ENCODE measurements at regions not wholly inside any gene's neighbourhood (a gene's known extent, or its start where the extent isn't known, plus 50 kb on each side); places are given as distances from the start of the nearest gene placed in this dataset.

DNA sequence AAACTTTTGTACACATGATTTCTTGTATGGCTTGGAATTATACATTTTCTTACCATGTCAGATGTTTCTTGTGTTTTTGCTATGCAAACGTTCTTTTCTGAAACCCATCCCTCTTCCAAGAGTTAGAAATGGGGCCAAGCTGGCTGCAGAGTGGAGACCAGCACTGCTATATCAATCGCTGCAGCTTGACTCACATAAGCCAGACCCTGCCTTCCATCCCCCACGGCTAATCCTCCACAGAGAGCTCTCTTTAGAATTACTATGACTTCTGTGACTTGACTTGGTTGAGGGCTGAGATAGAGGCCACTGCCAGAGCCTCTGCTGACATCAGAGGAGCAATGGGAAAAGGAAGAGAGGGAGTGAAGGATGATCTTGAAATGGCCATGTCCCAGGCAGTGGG, 147.9 kb downstream of the DACT1 start:
- no peak for DNase-seq

DNA sequence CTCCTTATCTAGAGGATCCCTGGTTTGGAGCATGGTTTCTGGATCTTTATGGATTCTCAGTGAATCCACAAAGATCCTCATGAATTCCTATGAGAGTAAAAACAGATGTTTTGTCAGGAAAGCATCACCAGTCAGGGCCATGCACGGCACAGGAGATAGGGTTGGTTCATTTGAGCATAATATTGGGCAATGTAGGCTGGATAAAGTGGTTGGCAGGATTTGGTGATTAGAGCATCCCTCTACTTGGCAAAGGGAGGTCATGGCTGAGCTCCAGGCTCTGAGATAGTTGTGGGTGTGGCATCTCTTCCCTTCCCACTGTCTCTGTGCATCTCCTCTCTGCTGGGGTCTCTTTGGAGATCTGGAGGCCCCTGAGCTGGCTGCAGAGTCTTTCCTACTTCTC, 149.8 kb downstream of the DACT1 start:
- no peak for DNase-seq

DNA sequence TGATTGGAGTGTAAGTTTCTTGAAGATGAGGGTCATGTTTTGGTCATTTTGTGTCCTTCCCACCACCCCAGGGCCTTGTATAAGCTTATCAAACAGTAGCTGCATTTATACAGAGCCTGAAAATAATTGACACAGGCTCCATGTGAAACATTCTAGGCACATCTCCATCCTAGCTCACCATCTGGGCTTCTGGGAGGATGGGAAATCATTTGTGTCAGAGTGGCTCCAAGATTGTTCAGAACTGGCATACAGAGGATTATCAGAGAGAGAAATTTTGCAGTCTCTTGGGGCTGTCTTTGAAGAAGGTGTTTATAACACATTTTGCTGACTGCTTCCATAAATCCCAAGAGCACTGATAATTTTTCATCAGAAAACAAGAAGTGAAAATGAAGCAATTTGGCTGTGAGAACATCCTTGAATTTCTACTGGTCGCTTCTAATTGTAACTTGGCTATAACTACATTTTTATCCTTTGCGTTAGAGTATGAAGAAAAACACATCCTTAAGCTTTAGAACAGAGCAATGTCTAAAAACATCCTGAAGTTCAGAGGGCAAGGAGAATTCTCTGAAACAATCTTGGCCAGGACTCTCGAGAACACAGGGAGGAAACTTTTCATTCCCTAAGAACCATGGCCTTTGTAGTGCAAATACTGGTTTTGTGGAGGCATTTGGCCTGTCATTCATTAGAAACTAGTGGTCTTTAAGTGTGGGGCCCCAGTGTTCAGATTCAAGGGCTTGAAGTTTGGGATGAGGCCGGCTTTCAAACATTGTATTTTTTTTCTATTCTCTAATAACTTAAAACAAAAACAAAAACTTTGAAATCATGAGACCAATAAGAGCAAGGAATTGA, 151.1 kb downstream of the DACT1 start:
- DNase-seq = no peak

DNA sequence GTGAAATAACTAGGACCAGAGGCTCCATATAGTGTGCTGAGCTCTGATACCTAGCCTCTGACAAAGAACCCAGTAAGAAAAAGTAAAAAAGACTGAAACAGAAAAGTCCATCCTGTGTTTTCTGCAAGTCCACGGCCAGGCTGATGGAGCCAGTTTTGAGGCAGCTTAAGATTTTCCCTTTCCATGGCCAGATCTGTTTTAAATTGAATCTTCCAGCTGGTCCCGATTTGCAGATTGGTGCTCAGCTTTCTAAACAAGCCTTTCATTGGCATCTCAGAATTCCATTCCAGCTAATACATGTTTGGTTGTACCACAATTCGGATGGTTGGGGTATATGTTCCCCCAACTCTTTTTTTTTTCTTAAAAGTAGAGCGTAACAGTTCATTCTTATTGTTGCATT, 152.0 kb downstream of the DACT1 start:
- no peak for DNase-seq

DNA sequence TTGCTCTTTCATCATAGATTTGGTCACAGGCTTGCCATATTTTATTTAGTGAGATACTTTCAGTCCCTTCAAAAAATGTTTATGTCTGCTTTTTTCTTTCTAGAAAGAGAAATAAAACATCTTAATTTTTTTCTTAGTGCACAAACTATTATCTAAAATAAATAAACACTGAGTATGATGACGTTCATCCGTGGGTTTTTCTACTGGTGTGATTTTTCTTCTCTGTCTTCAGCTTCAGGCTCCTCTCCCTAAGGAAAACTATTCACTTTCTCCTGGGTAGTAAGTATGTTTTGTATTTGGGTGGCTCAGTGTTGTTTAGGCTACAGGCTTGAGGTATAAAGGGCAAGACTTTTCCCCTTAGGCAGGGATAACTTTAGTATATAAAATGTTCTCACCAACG, 154.7 kb downstream of the DACT1 start:
- no peak for DNase-seq

DNA sequence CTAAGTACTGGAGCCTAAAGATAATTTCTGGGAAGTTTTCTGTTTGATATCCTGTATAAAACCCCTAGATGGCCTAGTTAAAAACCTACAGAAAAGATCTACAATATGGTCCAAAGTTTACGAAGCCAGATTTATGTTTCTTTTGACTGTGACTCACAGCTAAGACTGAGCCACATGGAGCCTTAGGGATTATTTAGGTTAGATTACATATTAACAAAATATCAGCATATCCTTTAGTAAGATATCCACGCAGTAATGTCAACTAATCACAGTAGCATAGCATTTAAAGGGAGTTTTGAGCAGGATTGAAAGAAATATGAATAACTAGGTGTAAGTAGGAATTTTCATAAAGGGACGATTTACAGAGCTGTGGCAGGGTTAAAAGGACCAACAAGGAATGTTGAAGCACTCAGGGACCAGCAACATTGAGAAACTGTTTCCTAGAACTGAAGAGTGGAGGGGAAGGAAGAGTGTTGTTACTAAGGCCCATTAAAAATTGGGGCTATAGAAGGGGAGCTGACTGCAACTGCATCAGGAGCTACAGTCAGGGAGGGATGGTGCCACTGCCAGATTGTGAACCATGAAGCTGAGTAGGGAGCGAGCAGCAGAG, 155.5 kb downstream of the DACT1 start:
- no peak for DNase-seq

DNA sequence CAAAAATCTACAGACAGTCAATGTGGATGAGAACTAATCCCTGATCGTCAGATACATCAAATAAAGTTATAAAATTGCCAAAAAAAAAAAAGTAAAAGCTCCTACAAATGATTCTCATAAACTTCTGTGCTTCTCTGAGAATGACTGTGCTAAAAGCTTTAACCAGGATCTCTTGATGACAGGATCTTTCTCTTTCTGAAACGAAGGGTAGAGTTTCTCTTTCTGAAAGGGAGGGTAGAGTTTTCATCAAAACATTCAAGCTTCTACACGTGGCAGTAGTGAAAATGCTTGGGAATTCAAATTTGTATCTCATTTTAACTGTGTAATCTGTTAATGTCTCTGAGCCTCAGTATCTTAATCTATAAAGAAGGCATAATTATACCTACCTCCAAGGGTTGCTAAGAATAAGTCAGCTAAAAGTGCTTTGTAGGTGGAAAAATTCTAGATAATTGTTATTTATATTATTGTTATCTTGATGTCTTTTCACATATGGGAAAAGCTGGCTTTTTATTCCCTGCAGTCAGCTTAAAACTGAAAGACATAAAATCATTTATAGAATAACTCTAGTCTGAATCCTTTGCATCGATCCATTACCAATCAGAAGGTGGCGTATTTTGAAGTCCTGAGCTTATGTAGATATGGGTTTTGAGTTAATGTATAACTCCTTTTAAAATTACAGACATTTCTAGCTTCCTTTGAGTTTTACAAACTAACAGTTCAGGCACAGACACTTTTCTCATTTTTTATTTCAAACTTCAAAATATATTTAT, 157.4 kb downstream of the DACT1 start:
- DNase-seq = no peak

DNA sequence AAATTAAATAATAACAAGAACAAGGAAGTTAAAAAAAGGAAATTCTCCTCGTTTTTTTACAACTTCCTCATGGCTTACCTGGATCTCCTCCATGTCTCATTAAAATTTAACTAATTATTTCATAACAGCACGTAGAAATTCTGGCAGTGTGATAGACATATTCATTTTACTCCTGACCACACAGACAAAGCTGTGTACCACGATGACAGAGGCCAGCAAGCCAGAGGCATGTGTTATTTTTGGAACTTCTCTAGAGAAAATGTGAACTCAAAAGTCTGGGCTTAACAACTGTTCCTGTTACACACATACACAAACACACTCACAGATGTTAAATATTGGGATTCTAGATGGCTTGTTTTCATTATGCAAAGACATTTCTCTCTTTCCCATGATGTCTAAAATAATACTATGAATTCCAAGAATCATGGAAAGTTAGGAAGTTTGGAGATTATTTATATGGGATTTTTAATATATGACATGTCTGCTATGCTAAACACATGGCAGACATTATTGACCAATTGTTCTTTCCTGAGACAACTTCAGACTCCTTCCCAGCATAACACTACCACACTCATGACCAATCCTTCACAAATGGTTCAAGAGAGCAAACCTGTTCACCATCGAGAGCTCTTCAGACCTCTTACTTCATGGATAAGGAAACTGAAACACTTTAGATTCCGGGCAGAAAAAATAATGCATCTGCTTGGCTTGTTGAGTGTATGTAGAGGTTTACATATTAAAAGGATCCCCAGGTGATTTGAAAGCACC, 158.7 kb downstream of the DACT1 start:
- DNase-seq = no peak

DNA sequence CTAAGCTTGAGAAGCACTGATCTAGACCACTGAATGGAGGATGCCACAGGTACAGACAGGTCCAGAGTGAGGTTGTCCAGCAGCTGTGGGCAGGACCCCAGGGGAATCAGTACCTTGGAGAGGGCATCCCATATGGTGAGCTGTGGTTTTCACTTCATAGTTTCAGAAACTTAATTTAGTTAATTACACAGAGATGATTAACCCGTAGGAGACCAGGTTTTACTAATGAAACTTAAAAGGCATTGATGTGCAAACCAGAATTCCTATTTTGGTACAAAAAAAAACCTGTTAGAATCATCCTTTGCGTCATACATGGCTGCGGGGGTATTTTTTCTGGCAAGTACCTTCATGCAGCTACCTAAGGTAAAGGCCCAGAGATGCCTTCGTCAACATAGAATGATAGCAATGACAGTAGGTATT, 159.3 kb downstream of the DACT1 start:
- no peak for DNase-seq

DNA sequence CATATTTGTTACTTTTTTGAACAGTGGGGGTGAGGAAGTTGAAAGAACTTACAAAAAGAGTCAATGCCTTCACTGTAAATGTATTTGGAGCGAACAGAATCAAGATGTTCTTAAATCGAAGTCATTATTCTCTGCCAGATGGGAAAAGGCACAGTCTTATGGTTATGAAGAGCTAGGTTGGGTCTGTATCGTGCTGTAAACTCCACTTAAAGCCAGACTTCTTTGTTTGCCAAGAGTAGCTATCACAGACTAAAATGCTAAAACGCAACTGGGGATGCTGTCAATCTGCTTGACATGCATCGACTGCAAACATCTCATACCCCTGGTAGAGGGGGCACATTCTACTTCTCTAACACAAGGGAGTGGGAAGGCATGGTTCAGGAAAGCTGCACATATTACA, 160.4 kb downstream of the DACT1 start:
- DNase-seq = no peak

DNA sequence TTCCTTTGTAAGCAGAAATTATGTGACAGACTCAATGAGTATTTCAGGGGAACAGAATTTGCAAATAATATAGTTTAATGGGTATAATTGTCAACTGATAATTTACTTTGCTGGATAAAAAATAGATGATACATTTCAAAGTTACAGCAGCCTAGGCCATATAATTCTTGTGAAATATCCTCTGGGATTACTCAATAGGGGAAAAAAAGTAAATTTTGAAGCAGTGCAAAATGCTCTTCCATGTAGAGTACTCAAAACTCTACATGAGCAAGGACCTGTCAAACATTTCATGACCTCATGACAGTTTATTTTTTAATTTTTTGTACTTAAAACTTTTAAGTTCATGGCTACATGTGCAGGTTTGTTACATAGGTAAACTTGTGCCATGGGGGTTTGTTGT, 163.3 kb downstream of the DACT1 start:
- DNase-seq = no peak

DNA sequence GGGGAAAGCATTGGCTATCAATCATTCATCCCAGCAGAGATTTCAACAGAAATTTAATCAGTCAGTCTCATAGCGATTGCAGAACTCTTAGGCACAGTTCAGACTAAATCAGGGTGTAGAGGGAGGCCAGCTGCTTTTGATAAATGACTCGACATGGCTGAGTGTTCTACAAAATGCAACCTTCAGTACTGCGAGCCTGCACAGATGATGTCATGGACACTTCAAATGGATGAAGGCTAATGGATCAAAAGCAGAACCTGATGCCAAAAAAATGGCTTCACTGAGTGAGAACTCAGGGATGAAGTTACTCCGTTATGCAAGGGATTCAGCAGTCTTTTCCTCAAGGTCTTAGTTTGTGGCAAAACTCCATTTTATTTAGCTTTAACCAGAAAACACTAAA, 167.3 kb downstream of the DACT1 start:
- DNase-seq = peak; percentile 66 to 84

DNA sequence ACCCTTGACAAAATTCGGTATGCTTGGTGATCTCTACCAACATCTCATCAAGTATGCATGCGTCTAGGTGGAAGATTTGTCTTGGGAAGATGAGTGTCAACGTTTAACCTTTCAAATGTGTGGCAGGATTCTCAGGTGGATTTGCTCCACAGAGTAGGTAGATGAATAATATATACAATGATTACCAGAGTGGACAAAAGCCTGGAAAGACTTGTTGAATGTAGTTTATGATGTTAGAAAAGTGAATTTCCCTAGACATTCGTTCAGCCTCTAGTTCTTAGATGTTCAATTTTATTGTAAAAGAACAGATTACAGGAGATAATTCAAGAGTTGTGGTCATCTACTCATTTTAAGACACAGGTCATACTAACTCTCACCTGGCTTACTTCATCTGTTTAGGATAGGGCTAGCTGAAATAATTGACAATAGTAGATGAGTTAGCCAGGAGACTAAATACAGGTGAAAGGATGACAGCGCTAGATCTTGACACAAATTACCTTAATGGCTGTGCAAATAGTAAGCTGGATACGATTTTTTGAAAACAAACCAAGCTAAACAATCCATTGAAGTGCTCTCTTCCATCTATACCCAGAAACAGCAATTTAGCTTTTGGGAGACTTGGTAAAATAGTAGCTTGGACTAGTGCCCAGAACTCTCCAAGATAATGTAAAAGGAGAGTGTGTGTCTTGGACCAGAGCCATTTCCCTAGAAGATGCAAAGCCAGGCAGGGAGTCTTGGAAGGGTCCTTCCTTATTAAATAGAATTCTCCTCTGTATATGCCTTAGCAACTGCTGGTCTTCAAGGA, 168.0 kb downstream of the DACT1 start:
- peak; percentile 46 to 62 for DNase-seq

DNA sequence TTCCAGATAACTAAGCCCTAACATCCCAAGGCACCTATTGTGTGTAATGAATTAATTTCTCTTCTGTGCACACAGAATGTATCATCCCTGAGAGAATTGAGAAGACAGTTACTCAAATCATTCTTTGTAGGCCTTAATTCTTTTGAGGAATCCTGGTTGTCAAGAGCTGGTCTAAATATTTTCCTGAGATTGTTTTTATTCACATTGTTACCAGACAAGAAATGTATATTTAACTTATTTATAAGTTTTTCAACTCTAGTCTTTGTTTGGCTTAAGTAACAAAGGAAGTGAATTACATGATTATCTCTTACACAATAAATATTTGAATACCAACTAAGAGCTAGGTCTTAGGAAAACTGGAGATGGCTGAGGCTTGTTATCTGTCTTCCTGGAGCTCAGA, 169.4 kb downstream of the DACT1 start:
- DNase-seq = no peak

DNA sequence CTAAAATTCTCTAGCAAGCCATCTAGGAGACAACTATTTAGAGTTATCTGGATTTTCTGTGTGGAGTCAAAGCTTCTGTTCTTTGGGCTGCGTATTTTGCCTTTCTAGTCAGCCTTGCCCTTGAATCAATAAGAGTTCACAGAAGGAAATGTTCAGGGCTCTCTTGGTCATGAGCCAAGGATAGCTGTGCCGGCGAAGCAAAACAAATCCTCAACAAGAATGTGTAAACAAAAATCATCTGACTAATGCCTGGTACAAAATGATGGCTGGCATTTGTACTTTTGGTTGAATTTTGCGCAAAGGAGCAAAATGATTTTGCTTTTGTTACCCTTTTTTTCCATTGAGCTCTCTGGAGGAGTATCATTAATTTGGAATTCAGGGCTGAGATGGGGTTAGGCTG, 171.1 kb downstream of the DACT1 start:
- DNase-seq = peak; percentile 10 to 36

DNA sequence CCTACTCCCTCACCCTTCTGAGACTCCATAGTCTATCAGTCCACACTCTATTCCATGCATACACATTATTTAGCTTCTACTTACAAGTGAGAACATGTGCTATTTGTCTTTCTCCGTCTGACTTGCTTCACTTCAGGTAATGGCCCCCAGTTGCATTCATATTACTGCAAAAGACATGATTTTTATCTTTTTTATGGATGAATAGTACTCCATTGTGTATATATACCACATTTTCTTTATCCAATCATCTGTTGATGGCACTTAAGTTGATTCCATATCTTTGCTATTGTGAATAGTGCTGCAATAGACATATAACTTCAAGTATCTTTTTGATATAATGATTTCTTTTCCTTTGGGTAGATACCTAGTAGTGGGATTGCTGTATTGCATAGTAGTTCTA, 171.8 kb downstream of the DACT1 start:
- DNase-seq = no peak

DNA sequence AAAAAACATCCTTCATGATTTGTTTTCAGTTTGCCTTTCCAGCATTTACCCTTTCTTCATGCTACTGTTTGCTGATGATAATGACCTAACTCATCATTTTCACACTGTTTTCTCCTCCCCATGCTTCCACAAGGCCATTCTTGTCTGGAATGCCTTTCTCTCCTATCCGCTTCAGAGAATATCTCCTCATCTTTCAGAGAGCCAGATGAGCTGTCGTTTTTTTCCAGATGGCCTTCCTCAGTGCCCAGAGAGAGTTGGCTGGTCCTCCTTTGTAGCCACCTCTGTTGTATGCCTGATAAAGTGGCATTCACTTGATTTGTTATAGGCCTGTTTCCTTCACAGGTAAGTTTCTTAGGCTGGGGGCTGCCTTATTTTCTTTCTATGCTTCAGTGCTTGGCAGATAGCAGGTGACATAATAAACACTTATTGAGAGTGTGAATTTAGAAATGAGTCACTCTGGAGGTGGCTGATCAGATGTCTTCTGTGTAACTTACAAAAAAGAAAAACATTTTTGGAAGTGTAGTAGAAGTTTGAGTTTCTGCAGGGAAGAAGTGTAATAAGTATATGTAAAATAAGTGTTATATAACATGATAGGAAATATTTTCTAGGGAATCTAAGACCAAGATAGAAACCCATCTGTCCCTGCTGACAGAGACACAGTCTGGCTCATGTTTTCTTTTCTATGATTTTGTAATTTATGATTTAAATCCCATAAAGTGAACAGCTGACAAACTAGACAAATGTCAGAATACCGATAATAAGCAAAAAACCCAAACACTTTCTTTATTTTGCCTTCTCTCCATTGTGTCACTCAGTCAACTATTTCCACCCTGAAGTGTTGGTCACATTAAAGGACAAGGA, 174.5 kb downstream of the DACT1 start:
- DNase-seq = no peak

DNA sequence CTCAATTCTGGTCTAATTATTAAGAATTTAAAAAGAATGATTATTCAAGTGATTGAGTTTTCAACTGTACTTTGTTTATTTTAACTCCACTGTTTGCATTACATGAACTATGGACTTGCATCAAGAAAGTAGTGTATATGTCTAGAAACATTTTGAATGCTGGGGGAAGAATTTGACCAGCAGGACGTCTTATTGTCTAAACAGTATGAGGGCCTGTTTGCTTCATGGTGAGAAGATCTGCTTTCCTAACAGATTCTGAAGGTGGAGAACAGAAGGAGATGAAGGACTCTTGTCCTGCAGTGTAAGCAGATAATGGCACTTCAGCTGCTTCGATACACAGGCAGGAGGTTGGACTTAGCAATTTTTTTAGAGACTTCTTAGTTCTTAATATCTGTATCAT, 176.0 kb downstream of the DACT1 start:
- DNase-seq = no peak

DNA sequence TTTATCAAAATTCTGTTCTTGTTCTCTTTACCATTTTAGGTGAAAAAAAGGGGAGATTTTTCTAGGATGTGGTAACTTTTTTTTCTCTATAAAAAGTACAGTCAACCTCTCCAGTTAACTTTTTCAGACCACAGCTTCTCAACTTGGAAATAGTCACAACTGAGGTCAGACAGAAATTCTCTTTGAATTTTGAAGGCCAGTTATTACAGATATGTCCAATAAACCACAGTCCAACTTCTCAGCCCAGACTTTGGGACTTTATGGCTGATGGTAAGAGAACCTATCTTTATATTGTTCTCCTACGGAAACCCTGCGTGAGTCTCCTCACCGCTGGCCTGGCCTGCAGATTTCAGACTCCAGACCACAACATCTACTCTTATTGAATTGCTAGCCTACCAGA, 176.7 kb downstream of the DACT1 start:
- DNase-seq = no peak

DNA sequence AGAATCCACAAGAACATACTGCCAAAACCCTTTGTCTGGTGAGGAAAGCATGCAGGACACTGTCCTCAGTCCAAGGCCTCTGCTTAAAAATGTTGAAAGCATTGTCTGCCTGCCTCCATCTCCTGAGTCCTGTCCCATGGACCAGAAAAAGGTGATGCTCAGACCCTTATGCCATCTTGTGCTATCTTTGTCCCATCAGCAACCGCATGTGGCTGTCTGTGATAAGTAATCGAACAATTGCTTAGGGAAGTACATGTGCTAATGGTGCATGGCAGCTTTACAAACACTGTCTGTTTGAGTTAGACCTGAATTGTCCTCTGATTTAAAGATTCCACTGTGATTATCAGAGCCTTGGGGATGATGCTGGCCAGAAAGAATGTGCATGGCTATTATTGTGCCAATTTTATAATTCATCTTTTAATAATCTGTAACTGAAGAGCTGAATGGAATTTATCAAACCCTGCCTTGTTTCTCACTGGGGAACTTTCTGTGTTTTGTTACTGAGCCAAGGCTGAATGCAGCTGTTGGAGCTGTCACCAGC, 177.5 kb downstream of the DACT1 start:
- no peak for DNase-seq

DNA sequence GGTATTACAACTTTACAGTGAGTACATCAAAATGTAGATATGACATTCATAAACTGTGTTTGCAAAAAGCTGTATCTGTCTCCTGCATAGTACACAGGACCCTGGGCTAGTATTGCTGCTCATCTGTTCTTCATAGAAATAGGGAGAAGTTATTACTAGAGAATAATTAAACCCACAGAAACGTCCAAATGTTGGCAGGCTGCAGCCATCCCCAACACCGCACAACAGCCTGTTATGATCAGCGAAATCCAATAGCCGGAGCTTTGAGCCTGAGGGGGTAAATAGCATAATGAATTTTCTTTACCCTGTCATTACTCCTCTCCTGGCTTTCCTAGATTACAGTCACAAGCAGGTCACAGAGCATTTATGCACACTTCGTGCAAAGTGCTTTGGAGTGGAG, 178.0 kb downstream of the DACT1 start:
- DNase-seq = no peak

Measured in SHP77 (cell line).